HG02852 (cell line): ENCODE measurements at regions not wholly inside any gene's neighbourhood (a gene's known extent, or its start where the extent isn't known, plus 50 kb on each side); places are given as distances from the start of the nearest gene placed in this dataset.
"Not testable (repeated sequence)": the region's sequence is repeated elsewhere in the genome, so short reads cannot be mapped to it uniquely, and the experiment has no call there.

ENCODE experiments used
- ATAC-seq: cut with Tn5 transposase; IDR thresholded peaks from one replicate; pipeline ENCODE4 v1.9.1; 2021; ENCODE audit warnings: mild to moderate bottlenecking, moderate library complexity; ENCODE audit not compliant: unreplicated experiment

DNA sequence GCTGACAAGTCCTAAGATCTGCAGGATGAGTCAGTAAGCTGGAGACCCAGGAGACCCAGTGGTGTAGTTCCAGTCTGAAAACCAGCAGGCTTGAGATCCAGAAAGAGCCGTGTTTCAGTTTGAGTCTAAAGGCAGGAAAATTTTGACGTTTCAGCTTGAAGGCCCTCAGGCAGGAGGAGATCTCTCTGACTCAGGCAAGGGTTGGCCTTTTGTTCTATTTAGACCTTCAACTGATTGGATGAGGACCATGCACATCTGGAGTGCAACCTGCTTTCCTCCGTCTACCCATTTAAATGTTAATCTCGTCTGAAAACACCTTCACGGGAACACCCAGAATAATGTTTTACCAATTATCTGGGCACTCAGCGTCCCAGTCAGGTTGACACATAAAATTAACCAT lies 69.5 kb downstream of the NPIPA7 start:
- not testable (repeated sequence) for ATAC-seq

DNA sequence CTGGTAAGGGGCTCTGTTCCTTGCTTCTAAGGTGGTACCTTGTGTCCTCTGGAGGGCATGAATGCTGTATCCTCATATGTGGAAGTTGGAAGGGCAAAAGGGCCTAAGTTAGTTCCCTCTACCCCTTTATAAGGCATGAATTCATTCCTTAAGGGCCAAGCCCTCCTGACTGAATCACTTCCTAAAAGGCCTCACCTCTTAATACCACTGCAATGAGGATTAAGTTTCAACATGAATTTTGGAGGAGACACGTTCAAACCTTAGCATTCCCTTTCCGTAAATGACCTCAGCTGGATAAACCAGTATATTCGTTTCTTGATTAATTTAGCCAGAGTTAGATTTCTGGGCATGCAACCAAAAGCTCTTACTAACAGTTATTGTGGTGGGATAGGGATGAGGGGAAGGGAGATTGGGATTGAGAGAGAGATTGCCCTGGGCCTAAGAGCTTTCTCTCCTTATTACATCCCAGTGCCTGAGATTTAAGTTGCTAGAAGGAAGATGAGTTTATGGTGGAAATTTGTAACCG lies 70.8 kb downstream of the NPIPA7 start:
- ATAC-seq, result not testable (repeated sequence)

DNA sequence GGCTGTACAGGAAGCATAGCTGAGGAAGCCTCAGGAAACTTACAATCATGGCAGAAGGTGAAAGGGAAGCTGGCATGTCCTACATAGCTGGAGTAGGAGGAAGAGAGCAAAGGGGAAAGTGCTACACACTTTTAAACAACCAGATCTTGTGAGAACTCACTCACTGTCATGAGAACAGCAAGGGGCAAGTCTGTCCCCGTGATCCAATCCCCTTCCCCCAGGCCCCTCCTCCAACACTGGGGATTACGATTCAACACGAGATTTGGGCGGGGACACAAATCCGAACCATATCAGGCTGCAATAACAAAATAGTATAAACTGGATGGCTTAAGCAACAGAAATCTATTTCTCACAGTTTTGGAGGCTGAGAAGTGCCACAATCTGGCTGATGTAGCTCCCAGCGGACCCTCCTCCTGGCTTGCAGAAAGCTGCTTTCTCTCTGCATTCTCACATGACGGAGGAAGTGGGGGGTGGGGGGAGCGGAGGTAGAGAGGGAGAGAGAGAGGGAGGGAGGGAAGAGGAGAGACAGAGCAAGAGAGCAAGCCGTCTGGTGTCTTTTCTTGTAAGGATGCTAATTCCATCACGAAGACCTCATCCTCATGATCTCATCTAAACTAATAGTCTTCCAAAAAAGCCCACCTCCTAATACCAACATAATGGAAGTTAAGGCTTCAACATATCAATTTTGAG lies 72.9 kb downstream of the NPIPA7 start:
- ATAC-seq, result not testable (repeated sequence)

DNA sequence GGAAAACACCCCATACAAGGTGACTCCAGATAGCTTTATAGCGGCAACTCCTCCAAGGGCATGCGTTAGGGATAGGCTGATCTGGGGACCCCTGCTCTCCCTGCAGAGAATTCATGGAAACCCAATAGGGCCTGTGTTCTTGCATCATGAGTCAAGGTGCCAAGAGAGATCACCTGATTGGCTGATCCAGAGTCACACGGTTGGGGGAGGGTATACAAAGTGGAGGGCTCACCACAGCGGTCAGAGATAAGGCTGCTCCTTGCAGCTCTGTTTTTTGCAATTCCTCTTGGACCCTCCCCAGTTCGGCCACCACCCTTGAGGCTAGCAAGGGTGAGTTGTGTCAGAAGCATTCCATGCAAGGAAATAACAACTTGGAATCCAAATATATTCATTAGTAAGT lies 79.6 kb downstream of the NPIPA7 start:
- not testable (repeated sequence) for ATAC-seq

DNA sequence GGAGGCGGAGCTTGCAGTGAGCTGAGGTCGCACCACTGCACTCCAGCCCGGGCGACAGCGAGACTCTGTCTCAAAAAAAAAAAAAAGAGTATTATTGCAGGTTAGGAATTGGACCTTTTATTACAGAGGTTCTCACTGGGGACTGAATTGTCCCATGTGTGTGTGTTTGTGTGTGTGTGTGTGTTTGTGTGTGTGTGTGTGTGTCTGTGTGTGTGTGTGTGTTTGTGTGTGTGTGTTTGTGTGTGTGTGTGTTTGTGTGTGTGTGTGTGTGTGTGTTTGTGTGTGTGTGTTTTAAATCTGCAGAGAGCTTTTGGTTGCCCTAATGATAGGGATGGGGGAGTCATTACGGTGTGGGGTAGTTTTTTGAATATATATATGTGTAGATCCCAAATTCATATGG lies 84.9 kb downstream of the NPIPA7 start:
- not testable (repeated sequence) for ATAC-seq

DNA sequence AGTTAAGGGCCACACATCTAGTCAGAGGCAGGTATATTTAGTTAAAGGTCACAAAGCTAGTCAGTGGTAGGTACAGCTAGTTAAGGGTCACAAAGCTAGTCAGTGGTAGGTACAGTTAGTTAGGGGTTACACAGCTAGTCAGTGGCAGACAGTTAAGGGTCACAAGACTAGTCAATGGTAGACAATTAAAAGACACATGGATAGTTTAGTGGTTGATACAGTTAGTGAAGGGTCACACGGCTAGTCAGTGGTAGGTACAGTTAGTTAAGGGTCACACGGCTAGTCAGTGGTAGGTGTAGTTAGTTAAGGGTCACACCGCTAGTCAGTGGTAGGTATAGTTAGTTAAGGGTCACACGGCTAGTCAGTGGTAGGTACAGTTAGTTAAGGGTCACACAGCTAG lies 110.0 kb downstream of the NPIPA7 start:
- ATAC-seq, result not testable (repeated sequence)

DNA sequence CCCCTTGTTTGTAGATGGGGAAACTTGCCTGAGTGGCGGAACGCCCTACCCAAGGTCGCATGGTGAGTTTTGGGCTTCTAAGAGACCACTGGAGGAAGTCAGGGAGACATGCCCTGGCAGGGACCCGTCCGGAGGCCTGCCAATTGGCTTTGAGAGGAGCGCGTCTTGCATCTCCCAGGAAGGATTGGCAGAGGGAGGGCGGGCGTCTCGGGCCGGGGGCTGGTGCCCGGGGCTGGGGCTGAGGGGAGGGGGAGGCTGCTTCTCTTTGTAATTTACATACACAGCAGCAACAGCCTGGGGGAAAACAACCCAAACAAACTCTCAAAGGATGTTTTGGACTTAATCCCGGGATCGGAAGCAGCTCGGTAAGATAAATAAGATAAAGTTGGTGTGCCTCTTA lies 110.5 kb downstream of the NPIPA7 start:
- ATAC-seq, result not testable (repeated sequence)

DNA sequence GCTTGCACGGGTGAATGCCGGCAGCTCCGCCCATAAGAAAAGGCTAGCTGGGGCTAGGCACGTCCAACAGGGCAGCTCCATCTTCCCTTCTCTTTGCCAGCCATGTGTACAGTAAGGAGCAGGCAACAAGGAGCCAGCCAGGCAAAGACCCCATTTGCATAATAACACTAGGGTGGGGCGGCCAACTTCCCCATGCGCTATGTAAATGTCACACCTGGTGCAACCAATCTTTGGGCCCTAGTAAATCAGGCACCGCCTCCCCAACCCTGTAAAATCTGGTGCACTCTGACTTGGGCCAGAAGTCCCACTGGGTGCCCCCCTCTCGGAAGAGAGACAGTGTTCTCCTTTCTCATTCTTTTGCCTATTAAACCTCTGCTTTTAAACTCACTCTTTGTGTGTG lies 115.2 kb downstream of the NPIPA7 start:
- ATAC-seq, result not testable (repeated sequence)

DNA sequence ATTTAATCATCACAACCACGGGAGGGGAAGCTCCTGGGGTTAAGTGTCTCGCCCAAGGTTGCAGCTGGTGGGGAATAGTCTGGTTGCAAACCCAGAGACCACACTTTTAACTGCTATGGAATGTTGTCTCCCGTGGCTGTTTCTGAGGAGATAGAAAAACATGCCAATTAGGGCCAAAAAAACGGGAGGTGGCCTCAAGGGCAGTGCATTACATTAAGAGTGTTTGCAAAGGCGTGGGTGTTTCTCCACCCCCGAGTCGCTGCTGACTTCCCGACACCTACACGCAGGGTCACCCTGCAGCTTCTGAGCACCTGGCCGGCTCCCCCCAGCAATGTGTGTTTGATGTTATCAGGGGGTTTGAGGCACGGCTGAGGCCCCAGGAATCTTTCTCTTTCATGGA lies 116.1 kb downstream of the NPIPA7 start:
- ATAC-seq, result not testable (repeated sequence)

DNA sequence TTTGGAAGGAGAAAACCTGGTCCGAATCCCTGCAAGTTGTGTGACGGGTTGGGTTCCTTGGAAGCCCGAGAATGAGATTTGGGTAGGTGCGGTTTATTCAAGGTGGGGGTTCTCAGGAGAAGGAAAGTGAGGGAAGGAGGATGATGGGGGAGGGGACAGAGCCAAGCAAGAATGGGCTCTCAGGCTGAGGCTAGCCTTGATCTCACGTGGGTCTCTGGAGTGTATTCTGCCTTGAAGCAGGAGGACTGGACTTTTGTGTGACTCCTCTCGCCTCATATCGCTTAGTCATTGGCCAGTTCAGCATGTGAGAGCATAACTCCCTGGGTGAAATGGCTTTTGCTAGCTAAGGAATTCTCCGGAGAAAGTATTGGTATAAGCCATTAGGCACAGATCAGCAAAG lies 120.9 kb downstream of the NPIPA7 start:
- not testable (repeated sequence) for ATAC-seq

DNA sequence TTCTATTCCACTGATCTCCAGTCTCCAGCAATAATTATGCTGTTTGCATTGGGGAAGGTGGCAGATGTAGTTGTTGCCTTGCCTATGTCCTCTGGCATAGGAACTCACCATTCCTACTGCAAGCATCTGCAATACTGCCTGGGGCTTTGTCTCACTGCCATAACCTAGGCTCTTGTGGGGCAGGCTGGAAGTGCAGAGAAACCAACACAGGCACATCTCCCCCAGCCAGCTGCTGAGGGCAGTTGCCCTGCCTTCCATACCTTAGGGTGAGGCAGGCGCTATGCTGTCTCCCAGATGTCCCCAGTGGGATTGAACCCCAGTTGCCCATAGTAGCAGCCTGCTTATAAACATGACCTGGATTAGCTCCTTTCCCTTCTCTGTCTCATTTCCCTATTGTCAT lies 128.1 kb downstream of the NPIPA7 start:
- not testable (repeated sequence) for ATAC-seq

DNA sequence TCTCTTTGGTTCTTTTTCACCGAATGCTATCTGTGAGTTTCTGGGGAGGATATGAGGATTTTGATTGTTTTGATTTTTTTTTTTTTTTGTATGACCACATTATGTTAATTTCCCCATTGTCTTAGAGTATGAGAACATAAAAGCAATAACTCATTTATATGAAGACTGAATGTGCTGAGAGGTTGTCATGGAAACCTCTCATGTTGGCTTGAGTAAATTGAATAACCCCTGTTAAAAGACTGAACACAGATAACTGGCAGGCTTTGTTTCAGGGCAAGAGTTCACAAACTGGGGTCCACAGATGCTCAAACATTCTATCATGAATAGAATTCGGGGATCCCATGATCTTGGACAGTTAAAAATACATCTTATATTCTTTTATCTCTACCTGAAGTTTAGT lies 129.4 kb downstream of the NPIPA7 start:
- not testable (repeated sequence) for ATAC-seq

DNA sequence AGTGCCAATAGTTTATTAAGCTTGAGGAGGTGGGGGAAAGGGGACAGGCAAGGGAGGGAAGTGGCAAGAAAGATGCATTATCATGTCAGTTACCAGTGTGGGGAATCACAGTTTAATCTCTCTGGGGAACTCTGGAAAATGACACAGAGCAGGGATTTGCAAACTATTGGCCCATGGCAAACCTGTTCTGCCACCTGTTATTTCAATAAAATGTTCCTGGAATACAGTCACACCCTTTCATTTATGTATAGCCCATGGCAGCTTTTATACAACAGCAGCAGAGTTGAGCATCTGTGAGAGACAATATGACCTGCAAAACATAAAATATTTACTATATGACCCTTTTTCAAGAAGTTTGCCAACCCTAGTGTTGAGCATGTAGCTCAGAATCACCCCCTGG lies 140.5 kb downstream of the NPIPA7 start:
- not testable (repeated sequence) for ATAC-seq

DNA sequence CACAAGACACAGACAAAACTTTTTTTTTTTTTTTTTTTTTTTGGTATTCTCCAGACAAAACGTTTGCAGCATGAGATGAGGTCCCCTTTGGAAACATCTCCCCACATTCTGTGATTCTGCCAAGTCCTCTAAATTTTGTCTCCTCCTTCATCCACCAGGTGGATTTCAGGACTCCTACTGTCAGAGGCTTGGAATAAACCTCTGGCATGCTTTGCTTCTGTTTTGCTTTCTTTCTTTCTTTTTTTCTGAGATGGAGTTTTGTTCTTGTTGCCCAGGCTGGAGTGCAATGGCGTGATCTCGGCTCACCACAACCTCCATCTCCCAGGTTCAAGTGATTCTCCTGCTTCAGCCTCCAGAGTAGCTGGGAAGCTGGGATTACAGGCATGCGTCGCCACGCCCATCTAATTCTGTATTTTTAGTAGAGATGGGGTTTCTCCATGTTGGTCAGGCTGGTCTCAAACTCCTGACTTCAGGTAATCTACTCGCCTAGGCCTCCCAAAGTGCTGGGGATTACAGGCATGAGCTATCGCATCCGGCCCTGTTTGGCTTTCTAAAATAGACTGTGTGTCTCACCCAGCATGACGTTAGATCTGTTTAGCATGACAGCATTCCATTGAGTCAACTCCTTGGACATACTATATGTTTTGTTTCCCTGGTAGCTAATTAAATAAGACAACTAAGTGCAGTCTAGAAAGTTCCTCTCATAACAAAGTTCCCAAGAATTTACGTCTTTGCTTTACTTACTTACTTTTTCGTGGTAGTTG lies 142.5 kb downstream of the NPIPA7 start:
- not testable (repeated sequence) for ATAC-seq

DNA sequence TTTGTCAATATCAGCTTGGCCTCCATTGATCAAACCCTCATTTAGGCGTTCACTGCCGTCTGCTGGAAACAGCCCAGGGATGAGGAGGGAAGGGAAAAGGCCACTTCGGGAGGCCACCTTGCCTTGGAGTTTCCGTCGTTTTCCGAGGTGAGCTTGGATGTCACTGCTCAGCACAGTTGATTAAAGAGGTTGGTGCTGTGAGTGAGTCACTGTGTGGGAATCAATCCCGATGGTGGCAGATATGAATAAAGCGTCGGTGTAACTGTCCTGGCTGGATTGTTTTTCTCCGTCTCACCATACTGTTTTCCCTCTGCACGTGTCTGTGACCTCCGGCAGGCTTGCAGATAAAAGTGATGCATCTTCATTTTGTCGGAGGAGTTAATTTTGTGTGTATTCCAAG lies 148.1 kb downstream of the NPIPA7 start:
- not testable (repeated sequence) for ATAC-seq

DNA sequence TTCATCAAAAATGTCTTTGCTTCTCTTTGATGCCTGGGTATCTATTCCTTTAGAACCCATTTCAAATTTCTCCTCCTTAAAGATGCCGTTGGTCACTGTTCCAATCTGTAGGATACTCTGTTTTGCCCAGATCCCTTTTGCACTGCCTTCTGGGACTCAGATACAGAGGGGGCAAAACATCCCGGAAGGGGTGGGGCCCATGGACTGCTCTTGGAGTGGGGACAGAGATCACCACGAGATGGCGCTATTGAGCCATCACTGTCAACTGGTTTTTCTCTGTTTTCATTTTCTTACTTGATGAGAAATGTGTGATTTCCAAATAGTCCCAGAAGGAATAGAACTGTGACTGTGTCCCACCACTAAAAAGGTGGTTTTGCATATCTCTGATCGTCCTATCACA lies 151.8 kb downstream of the NPIPA7 start:
- ATAC-seq, result not testable (repeated sequence)

DNA sequence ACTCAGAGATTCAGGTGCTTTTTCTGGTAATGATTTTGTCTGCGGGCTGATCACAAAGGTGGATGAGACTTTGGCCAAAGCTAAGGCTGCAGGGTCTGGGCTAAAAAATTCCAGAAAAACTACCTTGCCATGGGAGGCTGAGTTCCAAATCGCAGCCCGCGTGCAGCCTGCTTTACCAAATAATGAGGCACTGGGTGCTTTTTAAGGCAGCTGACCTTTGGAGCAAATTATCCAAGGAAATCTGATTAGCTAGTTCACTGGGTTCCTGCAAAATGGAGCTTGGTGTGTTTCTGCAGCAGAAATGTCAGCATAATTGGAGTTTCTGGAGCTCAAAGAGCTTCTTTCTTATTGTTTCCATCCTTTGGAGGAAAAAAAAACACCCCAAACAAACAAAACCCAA lies 156.6 kb downstream of the NPIPA7 start:
- not testable (repeated sequence) for ATAC-seq

DNA sequence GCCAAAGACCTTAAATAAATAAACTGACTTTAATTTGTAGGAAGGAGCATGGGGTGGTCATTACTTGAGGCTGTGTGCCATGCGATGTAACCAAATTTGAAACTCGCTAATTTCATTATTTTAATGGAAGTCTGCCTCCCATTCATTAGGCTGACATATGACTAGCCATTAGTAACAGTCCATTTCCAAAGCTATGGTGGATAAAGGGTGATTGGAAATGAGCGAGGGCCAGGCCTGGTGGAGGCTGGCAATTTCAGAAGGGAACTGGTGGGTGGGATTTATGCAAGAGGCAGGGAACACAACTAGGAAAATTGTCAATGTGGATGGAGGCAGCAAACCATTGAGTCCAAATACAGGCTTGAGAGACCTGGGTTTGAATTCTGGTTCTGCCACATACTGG lies 157.2 kb downstream of the NPIPA7 start:
- not testable (repeated sequence) for ATAC-seq

DNA sequence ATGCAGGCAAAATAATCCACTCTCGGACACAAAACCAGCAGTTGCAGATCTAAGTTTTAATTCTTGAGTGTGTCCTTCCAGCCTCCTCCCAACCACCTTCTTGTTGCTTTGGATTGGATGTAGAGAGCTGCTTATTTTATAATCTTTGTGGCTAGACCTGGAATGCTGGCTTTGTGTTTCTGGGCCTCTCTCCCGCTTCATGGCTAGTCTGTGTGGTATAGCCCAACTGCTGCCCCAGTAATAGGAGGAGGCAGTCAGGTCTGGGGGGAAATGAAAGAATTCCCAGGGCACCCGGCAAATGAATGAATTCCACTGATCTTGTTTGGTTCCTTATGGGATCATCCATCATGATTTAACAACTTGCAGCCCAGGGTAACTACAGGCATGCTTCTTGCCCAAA lies 170.8 kb downstream of the NPIPA7 start:
- not testable (repeated sequence) for ATAC-seq

DNA sequence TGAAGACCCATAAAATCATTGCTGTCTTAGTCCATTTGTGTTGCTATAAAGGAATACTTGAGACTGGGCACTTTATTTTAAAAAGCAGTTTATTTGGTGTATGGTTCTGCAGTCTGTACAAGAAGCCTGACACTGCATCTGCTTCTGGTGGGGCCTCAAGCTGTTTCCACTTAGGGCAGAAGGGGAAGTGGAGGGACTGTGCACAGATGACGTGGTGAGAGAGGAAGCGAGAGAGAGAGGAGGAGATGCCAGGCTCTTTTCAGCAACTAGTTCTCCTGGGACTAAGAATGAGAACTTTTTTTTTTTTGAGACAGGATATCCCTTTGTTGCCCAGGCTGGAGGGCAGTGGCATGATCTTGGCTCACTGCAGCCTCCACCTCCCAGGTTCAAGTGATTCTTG lies 171.9 kb downstream of the NPIPA7 start:
- ATAC-seq, result not testable (repeated sequence)

DNA sequence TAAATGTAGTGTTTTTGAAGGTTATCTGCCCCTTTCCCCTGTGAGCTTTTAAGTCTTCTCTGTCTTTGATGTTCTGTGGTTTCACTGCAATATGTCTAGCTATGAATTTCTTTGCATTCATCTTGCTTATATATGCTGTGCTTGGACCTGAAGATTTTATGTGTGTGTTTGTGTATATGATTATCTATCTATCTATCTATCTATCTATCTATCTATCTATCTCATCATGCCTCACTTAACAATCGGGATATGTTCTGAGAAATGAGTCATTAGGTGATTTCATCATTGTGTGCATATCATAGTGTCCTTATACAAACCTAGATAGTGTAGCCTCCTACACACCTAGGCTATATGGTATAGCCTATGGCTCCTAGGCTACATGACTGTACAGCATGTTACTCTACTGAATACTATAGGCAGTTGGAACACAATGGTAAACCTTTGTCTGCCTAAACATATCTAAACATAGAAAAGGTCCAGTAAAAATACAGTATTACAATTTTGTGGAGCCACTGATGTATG lies 173.9 kb downstream of the NPIPA7 start:
- not testable (repeated sequence) for ATAC-seq
